LNCaP clone FGC (cell line): ENCODE measurements at regions not wholly inside any gene's neighbourhood (a gene's known extent, or its start where the extent isn't known, plus 50 kb on each side); places are given as distances from the start of the nearest gene placed in this dataset.

ENCODE experiments used
- DNase-seq: peaks from one replicate; pipeline ENCODE4 v3.0.0-alpha.2; 2011; ENCODE audit warnings: low read depth
- H3K4me3 ChIP-seq: 2 replicates; pipeline ENCODE4 v1.5.1; 2011; ENCODE audit warnings: mild to moderate bottlenecking, low read depth, low read length, control low read depth
- TF ChIP-seq, protein P1 (sequence below): IDR thresholded peaks from 2 replicates; pipeline ENCODE4 v1.5.1; 2012; ENCODE audit warnings: mild to moderate bottlenecking; ENCODE audit not compliant: control insufficient read depth, insufficient read depth; ENCODE audit errors: extremely low read depth

DNA sequence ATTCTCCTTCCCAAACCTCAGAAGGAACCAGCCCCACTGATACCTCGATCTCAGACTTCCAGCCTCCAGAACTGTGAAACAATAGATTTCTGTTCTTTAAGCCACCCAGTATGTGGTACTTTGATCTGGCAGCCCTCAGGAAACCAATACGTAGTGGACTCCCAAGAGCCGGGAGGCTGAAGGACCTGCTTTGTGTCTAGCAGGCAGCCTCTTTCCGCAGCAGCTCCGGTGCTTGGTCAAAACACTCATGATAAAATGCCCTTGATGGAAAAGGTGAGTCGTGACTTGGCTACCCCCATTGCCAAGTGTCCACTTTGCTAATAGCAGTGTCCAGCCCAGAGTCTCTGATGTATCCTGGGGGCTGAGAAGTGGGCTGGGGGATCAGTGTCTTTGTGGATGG is 158.8 kb upstream of the TMTC4 start:
- no peak for DNase-seq
- no peak overlapping the region for H3K4me3 ChIP-seq
- TF ChIP-seq, protein P1, sequence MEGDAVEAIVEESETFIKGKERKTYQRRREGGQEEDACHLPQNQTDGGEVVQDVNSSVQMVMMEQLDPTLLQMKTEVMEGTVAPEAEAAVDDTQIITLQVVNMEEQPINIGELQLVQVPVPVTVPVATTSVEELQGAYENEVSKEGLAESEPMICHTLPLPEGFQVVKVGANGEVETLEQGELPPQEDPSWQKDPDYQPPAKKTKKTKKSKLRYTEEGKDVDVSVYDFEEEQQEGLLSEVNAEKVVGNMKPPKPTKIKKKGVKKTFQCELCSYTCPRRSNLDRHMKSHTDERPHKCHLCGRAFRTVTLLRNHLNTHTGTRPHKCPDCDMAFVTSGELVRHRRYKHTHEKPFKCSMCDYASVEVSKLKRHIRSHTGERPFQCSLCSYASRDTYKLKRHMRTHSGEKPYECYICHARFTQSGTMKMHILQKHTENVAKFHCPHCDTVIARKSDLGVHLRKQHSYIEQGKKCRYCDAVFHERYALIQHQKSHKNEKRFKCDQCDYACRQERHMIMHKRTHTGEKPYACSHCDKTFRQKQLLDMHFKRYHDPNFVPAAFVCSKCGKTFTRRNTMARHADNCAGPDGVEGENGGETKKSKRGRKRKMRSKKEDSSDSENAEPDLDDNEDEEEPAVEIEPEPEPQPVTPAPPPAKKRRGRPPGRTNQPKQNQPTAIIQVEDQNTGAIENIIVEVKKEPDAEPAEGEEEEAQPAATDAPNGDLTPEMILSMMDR = no peak

- TF ChIP-seq, protein P1 = peak; percentile 32
- no peak for DNase-seq
- H3K4me3 ChIP-seq = no peak overlapping the region
Observed at GRCh38 chr13:100828226-100828625, 153.6 kb upstream of the TMTC4 start.

DNA sequence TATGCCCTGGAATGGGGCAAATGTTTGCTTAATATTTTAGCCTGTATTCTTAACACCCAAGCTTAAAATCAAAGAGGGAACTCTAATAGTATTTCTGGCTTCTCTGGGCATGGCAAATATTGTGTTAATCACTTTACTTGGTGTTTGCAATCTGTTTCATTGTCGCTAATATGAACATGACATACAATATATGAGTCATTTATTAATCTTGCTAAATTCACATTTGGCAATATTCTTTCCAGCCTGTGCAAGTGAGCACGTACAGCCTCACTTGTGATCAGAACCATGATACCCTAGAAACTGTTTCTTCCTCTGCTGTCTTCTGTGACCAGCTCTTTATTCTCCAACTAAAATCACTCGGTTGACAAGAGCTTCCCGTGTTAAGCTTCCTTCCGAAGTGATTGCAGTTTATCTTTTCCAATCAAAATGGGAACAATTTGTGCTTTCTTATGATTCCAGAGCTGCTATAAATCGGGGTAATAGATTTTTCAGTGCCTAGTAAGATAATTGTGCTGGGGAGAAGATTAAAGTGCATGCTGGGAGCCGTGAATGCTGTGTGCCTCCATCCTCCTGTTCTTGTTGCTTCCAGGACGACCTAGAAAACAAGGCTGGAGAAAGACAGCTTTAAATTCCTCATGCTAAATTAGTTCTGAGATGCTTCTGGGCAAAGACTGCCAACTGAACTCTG is 153.0 kb upstream of the TMTC4 start:
- no peak for DNase-seq
- no peak overlapping the region for H3K4me3 ChIP-seq
- TF ChIP-seq, protein P1 = no peak

- TF ChIP-seq, protein P1 = no peak
- no peak for DNase-seq
- no peak overlapping the region for H3K4me3 ChIP-seq
Observed at GRCh38 chr13:100826441-100826840, 151.8 kb upstream of the TMTC4 start.

- no peak overlapping the region for H3K4me3 ChIP-seq
- no peak for DNase-seq
- TF ChIP-seq, protein P1 = no peak
Observed at GRCh38 chr13:100825557-100825956, 151.0 kb upstream of the TMTC4 start.

GRCh38 chr13:100824366-100824765 is 149.8 kb upstream of the TMTC4 start:
- TF ChIP-seq, protein P1 = no peak
- no peak overlapping the region for H3K4me3 ChIP-seq
- no peak for DNase-seq

DNA sequence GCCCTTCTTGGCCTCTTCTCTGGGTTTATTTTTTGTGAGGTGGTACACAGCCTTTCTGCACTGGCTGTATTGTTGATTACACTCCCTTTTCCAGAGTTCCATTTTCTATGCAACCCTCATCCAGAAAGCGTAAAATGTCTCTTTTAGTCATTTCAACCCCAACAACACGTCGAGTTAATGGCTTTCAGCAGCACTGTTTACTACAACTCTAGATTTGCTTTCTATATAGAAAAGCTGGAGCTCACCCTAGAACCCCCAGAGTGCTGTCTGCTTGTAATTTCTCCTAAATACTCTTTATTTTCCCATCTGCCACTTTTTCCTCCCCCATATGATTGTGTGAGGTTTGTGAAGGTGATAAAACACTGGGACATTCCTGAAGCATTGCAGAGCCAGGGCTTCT is 148.9 kb upstream of the TMTC4 start:
- no peak overlapping the region for H3K4me3 ChIP-seq
- TF ChIP-seq, protein P1 = no peak
- no peak for DNase-seq
